ENCODE measurements at regions not wholly inside any gene's neighbourhood (a gene's known extent, or its start where the extent isn't known, plus 50 kb on each side); places are given as distances from the start of the nearest gene placed in this dataset.
"Not testable (repeated sequence)": the region's sequence is repeated elsewhere in the genome, so short reads cannot be mapped to it uniquely, and the experiment has no call there.

DNA sequence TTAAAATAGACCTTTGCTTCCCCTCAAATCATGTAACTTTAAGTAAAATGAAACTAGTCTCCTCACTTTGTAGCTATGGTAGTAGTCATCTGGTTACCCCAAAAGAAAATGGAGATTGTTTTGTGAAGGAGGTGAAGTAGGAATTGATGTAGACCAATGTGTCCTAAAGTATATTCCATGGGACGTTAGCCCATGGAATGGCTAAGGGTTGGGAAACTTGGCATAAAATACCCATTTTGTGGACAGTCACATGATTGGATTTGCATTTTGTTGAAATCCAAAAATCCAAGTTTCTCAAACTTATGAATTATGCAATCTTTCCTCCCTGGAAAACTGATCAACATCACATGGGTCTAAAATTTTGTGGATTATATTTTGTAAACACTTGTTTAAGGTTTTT lies 290.6 kb downstream of the OSTF1 start:
- TF ChIP-seq, protein P1, sequence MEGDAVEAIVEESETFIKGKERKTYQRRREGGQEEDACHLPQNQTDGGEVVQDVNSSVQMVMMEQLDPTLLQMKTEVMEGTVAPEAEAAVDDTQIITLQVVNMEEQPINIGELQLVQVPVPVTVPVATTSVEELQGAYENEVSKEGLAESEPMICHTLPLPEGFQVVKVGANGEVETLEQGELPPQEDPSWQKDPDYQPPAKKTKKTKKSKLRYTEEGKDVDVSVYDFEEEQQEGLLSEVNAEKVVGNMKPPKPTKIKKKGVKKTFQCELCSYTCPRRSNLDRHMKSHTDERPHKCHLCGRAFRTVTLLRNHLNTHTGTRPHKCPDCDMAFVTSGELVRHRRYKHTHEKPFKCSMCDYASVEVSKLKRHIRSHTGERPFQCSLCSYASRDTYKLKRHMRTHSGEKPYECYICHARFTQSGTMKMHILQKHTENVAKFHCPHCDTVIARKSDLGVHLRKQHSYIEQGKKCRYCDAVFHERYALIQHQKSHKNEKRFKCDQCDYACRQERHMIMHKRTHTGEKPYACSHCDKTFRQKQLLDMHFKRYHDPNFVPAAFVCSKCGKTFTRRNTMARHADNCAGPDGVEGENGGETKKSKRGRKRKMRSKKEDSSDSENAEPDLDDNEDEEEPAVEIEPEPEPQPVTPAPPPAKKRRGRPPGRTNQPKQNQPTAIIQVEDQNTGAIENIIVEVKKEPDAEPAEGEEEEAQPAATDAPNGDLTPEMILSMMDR (IDR thresholded peaks at IDR 0.05; ENCODE audit: insufficient read depth, low read length, severe bottlenecking) = no peak
- no peaks in the 10 kb centered on the region for H3K36me3 ChIP-seq (ENCODE audit: control insufficient read depth, insufficient read depth, low read length)
- H3K27me3 ChIP-seq (ENCODE audit: control insufficient read depth, insufficient read depth, low read length) = no peaks in the 10 kb centered on the region
- FAIRE-seq (no peak), DNase-seq (ENCODE audit: low read depth) (no peak)
- no peak overlapping the region for H3K4me3 ChIP-seq (ENCODE audit: low read depth, low read length)

DNA sequence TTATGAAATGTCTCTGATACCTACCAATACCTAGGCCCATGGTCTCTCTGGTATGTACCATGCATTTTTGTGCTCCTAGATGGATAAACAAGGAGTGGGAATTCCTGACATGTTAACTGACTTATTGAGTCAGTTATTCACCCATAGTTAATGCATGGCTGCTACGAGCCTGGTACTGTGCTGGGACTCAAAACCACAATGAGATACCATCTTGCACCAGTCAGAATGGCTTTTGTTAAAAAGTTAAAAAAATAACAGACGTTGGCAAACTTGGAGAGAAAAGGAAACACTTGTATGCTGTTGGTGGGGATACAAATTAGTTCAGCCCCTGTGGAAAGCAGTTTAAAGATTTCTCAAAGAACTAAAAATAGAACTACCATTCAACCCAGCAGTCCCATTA lies 293.8 kb downstream of the OSTF1 start:
- Histone ChIP-seq H3K36me3 (ENCODE audit: control insufficient read depth, insufficient read depth, low read length) (no peaks in the 10 kb centered on the region), H3K4me3 (ENCODE audit: low read depth, low read length) (no peak overlapping the region), H3K27me3 (ENCODE audit: control insufficient read depth, insufficient read depth, low read length) (no peaks in the 10 kb centered on the region)
- FAIRE-seq (no peak), DNase-seq (ENCODE audit: low read depth) (no peak)
- TF ChIP-seq, protein P1 (IDR thresholded peaks at IDR 0.05; ENCODE audit: insufficient read depth, low read length, severe bottlenecking) = no peak

DNA sequence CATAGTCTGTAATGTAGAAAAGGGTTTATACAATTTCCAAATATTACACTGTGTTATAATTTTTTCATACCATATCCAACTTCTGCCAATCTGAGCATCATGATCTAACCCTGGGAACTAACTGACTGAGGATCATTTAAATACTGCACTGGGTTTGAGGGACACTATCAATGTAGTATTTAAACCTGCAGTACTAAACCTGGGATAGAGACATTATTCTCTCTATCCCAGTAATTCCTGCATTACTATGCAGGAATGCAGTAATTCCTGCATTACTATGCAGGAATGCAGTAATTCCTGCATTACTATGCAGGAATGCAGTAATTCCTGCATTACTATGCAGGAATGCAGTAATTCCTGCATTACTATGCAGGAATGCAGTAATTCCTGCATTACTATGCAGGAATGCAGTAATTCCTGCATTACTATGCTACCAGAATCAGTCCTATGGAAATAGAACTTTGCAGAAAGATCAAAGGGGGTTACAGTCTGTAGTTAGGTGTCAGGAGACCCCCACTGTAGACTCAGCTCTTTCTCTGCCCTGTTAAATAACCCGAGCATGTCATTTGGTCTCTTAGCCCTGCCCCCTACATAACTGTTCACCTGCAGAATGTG lies 295.2 kb downstream of the OSTF1 start:
- H3K4me3 ChIP-seq (ENCODE audit: low read depth, low read length); H3K27me3 ChIP-seq (ENCODE audit: control insufficient read depth, insufficient read depth, low read length); DNase-seq (ENCODE audit: low read depth); FAIRE-seq; H3K36me3 ChIP-seq (ENCODE audit: control insufficient read depth, insufficient read depth, low read length): not testable (repeated sequence)

DNA sequence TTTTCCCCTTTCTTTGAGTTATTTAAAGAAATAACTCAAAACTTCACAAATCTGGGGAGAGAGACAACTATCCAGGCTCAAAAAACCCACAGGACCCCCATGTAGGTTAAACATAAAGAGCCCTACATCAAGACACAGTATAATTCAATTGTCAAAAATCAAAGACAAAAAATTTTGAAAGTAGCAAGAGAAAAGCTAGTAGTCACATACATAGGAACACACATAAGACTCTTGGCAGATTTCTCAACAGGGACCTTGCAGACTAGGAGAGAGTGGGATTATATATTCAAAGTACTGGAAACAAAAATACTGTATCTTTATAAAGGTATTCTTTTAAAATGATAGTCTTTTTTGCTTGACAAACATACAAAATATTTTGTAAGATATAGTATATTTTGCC lies 296.9 kb downstream of the OSTF1 start:
- Histone ChIP-seq H3K36me3 (ENCODE audit: control insufficient read depth, insufficient read depth, low read length) (no peaks in the 10 kb centered on the region), H3K27me3 (ENCODE audit: control insufficient read depth, insufficient read depth, low read length) (no peaks in the 10 kb centered on the region), H3K4me3 (ENCODE audit: low read depth, low read length) (no peak overlapping the region)
- TF ChIP-seq, protein P1 (IDR thresholded peaks at IDR 0.05; ENCODE audit: insufficient read depth, low read length, severe bottlenecking) = no peak
- DNase-seq (ENCODE audit: low read depth) = no peak
- no peak for FAIRE-seq

DNA sequence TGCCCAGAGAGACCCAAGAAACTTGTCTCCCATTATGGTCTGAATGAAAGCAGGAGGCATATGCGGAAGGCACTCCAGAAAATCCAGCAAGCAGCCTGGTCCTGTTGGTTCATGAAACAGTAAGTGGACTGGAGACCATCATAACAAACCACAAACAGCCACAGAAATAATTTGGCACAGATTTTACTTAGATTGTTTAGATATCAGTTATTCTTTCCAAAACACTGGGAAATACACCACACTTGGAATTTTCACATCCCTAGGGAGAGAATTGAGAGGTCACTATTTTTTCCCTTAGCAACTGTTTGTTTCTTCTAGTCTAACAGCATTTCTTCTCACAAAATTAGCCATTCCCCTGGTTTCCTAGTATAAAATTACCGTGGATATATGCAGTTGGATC lies 300.8 kb downstream of the OSTF1 start:
- TF ChIP-seq, protein P1 (IDR thresholded peaks at IDR 0.05; ENCODE audit: insufficient read depth, low read length, severe bottlenecking) = no peak
- no peak overlapping the region for H3K4me3 ChIP-seq (ENCODE audit: low read depth, low read length)
- DNase-seq (ENCODE audit: low read depth) = no peak
- no peaks in the 10 kb centered on the region for H3K36me3 ChIP-seq (ENCODE audit: control insufficient read depth, insufficient read depth, low read length)
- no peaks in the 10 kb centered on the region for H3K27me3 ChIP-seq (ENCODE audit: control insufficient read depth, insufficient read depth, low read length)
- FAIRE-seq = no peak

DNA sequence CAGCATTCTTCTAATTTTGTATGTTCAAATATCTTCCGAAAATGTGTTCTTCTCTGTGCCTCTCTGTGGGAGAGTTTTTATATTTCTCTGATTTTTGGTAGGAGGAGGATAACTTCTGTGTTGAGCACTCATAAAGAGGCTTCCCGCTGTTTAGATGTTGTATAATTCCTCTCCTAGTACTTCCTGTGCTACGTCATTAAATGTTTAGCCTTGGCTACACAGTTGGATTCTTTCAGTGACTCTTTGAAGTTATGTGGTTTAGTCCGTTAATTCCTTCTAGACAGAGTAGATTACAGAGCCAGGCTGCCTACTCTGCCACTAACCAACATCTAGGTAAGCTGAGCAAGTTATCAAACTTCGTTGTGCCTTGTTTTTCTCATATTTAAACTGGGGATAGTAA lies 302.6 kb downstream of the OSTF1 start:
- DNase-seq (ENCODE audit: low read depth) (no peak), FAIRE-seq (no peak)
- no peaks in the 10 kb centered on the region for H3K36me3 ChIP-seq (ENCODE audit: control insufficient read depth, insufficient read depth, low read length)
- TF ChIP-seq, protein P1 (IDR thresholded peaks at IDR 0.05; ENCODE audit: insufficient read depth, low read length, severe bottlenecking) = no peak
- H3K4me3 ChIP-seq (ENCODE audit: low read depth, low read length) = no peak overlapping the region
- H3K27me3 ChIP-seq (ENCODE audit: control insufficient read depth, insufficient read depth, low read length) = no peaks in the 10 kb centered on the region

Measured in bronchial epithelial cell (primary cell).